ENCODE measurements at regions not wholly inside any gene's neighbourhood (a gene's known extent, or its start where the extent isn't known, plus 50 kb on each side); places are given as distances from the start of the nearest gene placed in this dataset.

DNA sequence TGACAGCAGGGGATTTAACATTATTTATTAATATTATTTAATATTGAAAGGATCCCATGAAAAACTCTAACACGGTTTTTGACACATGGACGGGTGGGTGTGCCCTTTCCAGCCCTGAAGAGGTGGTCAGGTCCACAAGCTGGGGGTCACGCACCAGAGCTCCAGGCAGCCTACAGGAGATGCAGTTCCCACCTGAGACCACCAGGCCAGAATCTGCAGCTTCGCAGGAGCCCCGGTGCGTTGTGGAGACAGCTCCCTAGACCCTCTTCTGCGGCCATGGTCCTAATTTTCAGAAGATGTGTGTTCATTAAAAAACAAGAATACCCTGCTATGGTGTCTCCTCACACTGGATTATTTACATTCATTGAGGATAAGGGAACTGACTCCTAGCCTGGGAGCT lies 331.1 kb downstream of the C16orf95 start:
- no peak for DNase-seq

DNA sequence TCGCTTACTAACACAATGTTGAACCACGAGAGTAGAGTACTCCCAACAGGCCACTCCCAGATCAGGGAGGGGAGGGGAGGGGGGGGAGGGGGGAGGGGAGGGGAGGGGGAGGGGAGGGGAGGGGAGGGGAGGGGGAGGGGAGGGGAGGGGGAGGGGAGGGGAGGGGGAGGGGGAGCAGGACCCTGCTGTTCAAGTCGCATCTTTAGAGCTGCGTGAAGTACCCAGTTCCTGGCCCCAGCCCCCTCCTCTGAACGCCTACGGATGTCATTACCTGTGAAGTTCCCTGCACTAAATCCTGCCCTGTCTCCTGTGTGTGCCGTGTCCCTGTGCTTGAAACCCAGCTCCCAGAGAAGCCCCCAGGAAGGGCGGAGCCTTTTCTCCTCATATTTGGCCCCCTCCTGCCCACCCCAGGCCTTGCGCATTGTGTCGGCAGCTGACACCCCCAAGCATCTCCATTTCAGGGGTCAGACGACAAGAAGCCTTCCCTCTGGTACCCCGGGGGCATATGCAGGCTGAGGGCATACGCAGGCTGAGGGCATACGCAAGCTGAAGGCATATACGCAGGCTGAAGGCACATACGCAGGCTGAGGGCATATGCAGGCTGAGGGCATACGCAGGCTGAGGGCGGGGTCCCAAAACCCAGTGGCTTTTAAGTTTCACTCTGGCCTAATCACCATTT lies 330.2 kb downstream of the C16orf95 start:
- no peak for DNase-seq

DNA sequence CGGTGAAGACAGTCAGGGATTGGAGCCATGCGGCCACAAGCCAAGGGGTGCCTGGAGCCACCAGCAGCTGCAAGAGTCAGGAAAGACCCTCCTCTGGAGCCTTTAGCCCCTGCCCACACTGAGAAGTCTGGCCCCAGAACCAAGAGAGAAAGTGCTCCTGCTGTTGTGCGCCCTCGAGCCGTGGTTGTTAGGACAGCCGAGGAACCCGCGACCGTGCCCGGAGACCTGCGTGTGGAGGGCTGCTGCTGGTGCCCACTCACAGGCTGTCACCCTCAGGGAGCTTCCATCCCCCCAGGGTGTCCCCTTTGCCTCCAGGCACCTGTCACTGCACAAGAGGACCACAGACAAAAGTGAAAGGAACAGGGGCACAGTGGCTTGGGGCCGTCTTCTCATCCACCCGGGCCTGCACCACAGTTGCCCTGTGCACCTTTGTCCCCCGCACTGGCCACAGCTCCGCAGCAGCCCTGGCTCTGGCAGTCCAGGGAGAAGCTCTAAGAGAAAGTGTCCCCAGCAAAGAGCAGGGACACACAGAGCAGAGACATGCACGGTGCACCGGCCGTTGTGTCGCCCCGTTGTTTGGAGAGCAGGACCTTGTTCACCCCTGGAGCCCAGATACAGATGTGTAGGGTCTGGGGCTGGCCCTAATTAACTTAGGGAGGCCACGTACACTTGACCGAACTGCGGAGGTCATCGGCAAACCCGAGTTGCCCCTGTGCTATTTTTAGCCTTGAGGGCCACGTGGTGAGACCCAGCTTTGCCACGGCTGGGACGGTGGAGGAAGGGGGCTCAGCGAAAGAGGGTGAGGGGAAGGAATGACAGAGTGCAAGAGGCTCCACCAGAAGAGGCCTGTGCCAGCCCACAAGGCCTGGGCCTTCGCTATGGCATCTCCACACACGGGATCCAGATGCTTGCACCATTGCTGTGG lies 329.2 kb downstream of the C16orf95 start:
- DNase-seq: no peak

DNA sequence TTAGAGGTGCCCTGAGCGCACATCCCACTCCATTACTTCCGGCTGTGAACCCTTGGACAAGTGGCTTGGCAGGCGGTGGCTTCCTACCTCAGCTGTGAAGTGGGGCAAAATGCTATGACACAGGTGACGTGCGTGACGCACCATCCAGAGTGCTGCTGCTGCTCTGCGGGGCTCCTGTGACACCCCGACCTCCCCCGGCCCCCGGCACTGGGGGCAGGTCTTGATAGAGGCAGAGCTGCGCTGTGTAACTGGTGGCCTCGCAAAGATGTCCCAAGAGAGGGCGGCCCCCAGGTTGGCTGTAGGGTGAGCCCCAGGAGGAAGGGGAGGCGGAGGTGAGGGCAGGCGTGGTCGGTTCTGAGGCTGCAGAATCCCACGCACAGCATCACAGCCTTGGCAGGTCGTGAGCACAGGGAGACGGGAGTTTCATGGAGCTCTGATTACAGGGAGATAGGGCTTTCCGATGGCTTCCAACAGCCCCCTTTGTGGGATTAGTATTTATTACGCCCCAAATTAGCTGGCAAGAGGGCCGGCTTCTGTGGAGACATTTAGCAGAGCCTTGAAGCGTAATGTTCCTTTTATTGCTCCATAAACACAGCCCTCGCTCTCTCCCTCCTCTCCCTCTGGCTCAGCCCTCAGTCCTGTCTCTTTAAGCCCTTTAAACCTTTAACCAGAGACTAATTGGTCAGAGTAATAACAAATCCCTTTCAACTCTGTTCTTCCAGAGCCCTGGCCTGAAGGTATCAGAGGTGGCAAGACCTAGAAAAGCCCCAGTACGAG lies 328.1 kb downstream of the C16orf95 start:
- DNase-seq: no peak

DNA sequence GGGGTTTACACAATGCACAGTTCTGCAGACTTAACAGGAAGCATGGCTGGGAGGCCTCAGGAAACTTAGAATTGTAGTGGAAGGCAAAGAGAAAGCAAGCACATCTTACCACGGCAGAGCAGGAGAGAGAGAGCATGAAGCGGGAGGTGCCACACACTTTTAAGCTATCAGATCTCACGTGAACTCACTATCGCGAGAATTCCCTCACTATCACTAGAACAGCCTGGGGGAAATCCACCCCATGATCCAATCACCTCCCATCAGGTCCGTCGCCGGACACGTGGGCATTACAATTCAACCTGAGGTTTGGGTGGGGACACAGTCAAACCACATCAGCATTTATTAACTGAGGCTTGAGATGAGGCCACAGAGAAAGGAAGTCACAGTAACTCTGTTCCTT lies 326.7 kb downstream of the C16orf95 start:
- no peak for DNase-seq

DNA sequence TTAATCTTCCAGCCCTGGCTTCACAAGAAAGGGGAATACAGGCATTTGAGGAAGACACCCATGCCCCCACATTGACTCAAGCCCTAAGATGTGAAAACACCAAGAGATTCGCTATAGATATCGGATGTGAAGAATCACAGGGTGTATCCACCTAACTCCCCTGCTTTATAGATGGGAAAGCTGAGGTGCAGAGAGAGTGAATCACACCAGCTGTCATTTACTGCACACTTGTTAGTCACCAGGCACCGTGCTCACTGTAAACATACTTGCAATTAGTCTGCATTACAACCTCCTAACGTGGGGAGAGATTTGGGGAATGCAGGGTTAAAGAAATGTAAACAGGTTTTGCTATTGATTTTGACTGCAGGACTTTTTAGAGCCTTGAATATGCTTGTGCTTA lies 325.5 kb downstream of the C16orf95 start:
- DNase-seq: no peak

DNA sequence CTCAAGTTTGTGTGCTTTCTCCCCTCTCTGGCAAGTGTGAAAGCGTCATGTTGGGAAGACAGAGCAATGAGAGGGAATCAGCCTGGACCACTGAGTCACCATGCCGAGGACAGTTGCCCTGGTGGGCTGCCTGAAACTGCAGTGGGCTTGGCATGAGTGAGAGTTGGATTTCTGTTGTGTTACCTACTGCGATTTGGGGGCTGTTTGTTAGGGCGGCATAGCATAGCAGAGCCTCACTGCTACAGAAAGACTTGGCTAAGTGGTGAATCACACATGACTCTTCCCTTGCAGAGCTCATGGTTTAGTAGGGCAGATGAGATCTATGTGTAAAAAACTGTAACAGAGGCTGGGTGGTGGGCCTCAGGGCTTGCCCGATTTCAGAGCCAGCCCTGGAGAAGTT lies 324.6 kb downstream of the C16orf95 start:
- no peak for DNase-seq

DNA sequence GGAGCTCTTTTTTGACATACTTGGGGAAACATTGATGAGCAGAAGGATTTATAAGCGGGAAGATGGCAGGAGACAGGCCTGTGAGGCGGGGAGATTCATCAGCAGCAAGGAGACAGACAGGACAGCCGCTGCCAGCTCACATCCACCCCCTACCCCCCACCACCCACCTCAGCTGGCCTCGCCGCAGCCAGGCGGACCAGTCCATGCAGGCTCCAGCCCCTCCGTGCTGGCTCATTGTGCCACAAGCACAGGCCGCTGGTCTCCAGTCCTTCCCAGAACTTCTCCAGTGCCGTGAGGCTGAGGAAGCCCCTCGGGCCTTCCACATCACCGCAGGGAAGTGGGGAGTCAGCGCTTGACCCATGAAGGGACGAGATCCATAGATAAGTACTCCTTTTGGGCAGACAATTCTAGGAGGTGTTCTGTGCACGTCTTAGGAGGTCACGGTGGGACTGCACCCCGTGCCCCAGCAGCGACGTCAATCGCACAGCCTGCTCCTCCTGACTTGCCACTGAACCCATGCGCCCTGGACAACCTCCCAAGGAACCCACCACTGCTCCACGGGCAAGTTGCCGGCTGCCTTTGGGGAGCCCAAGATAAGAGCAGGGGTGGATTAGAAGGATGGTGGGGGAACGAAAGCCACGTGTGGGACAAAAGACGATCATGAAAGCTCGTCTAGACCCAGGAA lies 323.6 kb downstream of the C16orf95 start:
- DNase-seq: no peak

DNA sequence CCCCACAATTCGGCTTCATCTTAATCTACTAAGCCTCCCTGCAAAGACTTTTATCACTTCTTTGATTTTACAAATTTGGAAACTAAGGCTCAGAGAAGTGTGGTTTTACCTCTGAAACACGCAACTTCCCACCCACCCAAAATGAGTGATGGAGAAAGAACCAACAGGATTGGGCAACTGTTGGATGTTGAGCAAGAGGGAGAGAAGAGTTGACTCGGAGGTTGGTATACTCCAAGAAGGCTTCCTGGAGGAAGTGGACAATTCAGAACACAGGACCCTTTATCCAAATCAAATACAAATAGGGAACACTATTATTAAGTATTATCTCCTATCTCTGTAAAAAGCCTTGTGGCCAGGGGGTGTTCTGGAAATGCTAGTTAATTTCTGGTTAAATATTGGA lies 323.0 kb downstream of the C16orf95 start:
- no peak for DNase-seq

DNA sequence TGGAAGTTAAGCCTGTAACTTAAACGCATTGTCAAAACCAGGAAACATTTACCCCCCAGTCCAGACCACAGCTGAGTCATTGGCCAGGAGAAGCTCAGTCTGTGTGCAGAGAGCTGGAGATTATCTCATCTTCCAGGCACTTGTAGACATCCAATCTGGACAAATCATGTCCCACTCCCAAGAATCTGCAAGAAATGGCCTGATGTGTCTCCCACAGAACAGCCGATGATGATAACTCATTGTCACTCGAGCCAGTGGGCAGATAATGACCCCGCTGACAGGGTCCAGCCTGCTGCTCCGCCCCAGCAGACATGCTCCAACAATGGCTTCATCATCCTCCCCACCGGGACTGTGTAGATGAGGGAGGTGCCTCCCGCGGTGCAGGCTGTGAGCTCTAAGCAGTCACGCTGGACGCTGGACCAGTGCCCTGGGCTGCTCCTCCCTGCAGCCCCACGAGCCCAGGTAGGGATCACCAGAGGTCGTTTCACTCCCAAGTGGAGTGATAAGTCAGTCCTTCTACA lies 322.5 kb downstream of the C16orf95 start:
- DNase-seq: no peak

DNA sequence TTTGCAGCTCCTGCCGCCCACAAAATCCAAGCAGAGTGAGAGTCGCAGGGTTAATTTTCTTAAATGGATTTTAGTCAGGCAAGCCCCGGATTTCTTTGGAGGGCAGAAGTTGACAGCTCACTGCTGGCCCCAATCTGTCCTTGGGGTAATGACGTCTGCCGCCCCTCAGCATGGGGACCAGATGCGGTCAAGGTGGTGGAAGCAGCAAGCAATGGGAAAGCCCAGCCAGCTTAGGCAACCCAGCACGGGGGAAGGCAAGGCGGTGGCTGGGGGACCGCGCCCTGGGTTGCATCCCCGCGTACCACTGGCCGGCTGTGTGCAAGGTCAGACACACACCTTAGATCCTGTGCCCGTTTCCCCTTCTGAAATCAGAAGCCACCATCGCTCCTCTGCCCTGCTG lies 321.7 kb downstream of the C16orf95 start:
- no peak for DNase-seq

DNA sequence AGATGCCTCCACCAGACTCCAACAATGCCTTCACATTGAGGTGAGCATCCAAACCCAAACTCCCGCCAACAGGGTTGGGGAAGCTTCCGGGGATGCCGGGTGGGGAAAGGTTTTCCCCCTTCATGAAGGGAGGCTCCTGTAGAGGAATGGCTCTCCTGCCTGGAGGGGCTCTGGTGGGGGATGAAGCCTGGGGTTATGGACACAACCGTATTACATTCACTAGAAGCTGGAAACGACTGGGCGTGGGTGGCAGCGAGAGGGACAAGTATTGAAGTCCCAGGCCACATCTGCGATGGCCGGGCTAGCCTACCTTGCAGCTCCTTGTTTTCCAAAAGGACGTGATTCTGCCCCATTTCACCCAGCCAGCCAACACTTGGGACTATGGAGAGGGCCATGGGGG lies 321.1 kb downstream of the C16orf95 start:
- DNase-seq: no peak

DNA sequence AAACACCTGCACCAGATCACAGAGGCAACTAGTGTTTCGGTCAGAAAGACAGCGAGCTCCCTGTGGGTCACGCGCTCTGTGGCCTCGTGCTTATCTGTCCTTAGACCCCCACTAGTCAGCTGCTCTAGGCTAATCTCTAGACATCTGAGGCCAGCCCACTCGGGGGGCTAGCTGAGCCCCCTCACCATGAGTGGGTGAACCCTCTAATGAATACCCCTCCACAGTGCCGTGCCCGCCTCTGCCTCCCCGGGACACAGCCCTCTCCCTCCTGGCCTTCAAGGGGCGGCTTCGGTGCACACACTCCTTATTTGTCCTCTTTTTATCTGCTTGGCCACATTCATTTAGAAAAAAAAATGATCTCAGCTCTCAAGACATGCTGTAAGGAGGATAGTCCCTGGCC lies 320.1 kb downstream of the C16orf95 start:
- DNase-seq: no peak

DNA sequence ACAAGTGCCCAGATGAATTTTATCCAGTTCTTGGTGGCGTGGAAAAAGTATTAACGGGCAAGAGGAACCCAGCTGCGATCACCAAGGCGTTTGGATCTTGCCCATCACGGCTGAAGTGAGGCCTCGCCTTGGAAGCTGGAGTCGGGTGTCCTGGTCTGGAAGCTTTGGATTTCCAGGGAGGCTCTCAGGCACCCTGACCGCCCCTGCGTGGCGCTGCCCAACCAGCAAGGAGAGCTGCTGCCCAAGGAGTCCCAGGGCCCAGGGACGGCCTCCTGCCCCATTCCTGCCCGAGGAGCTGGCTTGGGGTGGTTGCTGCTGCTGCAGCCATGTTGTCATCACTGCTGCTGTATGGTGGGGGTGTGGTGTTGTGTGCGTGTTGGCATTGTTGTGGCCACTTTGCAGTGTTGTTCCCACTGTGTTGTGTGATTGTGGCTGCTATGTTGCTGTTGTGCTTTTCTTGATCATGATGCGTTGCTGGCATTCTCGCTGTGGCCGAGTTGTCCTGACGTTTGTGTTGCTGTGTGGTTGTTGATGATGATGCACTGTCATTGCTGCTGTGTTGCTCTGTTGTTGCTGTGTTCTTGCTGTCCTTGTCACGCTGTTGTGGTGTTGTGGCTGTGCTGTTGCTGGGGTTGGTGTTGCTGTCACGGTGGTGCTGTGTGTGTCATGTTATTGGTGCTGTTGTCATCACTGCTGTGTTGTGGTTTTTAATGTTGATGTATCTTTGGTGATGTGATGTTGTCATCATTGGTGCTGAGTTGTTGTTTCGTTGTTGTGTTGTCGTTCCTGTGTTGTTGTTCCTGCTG lies 318.8 kb downstream of the C16orf95 start:
- DNase-seq: no peak

DNA sequence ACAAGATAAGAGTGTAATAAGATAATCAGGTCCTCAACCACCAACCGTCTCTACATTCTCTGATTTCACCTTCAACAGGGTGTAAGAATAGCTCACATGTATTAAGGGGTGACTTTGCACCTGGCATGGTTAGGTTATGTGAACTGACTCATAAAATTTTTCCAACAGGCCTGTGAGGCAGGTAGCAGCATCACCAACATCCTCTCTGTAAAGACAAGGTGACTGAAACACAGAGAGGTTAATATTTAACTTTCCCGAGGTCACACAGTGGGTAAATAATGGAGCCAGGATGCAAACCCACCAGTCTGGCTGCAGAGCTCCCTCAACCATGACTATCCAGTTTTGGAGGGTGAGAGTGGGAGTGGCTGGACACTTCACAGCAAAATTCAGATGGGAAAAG lies 317.2 kb downstream of the C16orf95 start:
- no peak for DNase-seq

DNA sequence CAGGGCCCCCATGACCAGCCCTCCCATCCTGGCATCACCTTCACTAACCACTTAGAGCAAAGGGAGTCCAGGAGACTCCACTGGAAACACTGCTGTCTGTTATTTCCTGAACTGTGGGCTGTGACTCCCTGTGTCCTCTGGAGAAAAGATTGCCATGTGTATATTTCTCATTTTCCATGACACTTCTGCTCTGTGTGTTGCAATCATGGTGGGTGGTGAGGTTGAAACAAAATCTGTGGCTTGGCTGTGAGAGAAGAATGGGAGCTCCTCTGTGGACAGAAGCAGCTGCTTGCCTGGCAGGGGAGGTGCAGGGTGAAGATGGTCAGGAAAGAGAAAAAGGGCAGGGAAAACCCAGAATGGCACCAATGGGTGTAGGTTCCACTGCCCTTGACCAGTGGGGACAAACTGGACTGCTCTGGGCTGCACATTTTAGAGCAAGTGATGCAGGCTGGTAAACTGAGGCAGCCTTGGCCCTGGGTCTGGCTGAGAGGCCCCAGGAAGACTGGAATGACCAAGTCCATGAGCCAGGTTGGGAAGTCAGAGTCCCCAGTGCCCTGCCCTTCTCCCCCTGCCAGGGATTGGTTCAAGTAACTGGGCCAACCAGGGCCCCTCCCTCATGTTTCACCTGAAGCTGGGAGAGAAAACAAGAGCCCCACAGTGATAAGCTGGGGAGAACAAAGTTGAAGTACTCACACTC lies 314.3 kb downstream of the C16orf95 start:
- DNase-seq: no peak

DNA sequence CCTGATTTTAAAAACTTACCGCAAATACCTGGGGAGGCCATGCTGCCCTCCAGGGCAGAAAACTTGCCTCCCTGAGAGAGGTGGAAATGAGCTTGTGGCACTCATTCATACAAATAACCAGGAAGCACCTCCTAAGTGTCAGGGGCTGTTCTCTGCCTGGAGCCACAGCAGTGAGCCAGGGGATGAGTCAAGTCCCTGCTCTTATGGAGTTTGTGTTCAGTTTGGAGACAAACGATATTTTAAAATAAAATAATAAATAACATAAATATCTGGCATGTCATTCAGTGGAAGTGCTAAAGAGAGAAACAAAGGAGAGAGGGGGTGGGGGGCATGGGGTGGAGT lies 313.8 kb downstream of the C16orf95 start:
- DNase-seq: no peak

DNA sequence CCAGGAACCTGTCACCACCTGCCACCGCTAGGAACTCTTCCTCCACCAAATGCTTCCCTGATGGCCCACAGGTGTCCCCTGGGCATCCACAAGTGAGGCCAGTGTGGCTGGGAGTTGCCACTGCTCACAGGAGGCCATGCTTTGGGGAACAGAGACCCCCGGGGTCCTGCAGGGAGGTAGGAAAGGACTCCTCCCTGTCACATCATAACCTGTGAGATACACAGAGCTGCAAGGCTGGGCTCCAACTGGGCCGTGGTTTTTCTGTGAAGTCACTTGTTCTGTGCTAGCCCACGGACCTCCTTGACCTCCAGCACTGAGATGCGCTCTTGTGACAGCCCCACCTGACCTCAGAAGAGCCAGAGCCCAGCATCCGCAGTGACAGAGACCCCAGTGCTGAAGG lies 311.2 kb downstream of the C16orf95 start:
- no peak for DNase-seq

DNA sequence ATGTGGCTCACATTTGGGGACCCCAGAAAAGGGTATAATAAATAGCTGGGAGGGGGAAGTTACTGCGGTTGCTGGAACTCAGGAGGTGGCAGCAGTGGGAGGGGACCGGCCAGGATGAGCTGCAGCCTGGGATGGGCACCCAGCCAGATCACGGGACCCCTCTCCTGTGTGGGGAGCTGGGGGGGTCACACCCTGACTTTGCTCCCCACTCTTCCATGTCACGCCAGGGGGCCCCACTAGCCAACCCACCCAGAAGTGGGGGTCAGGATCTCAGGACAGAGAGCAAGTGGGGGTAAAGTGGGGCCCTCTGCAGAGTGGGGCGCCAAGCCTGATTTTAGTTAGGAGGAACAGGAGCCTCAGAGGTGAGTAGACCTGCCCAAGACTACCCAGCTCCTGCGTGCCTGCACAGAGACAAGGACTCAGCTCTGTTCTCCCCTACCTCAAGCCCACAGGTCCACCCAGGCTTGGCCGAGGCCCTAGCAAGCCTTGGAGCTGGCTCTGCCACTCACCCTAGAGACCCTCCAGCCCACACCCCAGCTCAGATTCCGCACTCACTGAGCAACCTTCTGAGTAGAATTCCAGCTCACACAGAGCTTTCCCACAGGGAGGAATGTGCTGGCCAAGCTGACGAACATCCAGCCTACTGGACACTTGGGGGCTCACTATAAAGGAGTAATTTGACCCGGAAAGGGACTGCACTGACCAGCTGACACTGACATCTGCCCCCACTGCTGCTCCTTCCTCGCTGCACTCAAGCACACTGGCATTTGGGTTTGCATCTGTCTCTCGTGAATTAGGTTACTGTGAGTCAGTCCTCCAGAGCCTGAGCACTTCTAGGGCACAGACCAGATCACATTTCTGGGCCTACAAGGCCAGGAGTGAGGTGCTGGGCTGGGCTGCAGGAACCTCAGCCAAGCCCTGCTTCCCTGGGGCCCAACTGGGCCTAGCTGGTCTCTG lies 310.1 kb downstream of the C16orf95 start:
- no peak for DNase-seq

DNA sequence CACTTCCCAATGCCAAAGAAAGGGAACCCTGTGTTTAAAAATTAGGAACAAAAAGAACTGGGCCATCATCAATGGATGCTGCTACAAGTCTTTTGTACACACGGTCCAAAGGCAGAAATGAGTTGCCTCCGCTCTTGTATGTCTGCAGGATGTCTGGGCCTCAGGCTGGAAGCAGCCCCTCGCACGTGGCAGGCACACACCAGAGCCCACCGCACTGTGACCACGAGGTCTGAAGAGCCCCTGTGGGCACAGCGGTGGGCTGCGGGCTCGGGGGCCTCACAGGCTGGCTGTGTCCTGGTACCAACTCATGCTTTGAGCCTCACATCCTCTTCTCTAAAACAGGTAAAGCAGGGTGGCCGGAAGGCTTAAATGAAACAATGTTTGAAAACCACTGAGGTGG lies 309.3 kb downstream of the C16orf95 start:
- no peak for DNase-seq
